Activated T-helper 1 cell treated with anti-CD3 and anti-CD28 coated beads, Interleukin-12 subunit alpha, Interleukin-12 subunit beta, Interleukin-2, Interleukin-4 antibody, amounts not matched to agents 30 ng/mL and 10 ng/mL and 1 ng/mL, durations not matched to agents 14 hours and 24 hours and 36 hours (primary cell): ENCODE measurements at regions not wholly inside any gene's neighbourhood (a gene's known extent, or its start where the extent isn't known, plus 50 kb on each side); places are given as distances from the start of the nearest gene placed in this dataset.

ENCODE experiments used
- DNase-seq: peaks from one replicate; pipeline ENCODE4 v3.0.0; 2021; ENCODE audit warnings: low spot score
- H3K27ac Mint-ChIP-seq: one replicate; pipeline ENCODE4 v1.8.0; 2021; ENCODE audit warnings: mild to moderate bottlenecking, mixed read lengths
- H3K27me3 Mint-ChIP-seq: one replicate; pipeline ENCODE4 v1.8.0; 2022; ENCODE audit warnings: mild to moderate bottlenecking, moderate library complexity, mixed read lengths; ENCODE audit not compliant: insufficient read depth
- H3K36me3 Mint-ChIP-seq: one replicate; pipeline ENCODE4 v1.8.0; 2021; ENCODE audit warnings: low read depth, mixed read lengths
- H3K4me1 Mint-ChIP-seq: one replicate; pipeline ENCODE4 v1.8.0; 2021; ENCODE audit warnings: low read depth, mixed read lengths
- H3K4me3 Mint-ChIP-seq: one replicate; pipeline ENCODE4 v1.8.0; 2021; ENCODE audit warnings: mild to moderate bottlenecking, moderate library complexity, mixed read lengths
- H3K9me3 Mint-ChIP-seq: one replicate; pipeline ENCODE4 v1.8.0; 2021; ENCODE audit warnings: mixed read lengths
- intact Hi-C: fragments of 100-400 bp; cut with micrococcal nuclease; formaldehyde crosslinking; loops from one replicate; pipeline ENCODE4 v1.15.1; 2024

DNA sequence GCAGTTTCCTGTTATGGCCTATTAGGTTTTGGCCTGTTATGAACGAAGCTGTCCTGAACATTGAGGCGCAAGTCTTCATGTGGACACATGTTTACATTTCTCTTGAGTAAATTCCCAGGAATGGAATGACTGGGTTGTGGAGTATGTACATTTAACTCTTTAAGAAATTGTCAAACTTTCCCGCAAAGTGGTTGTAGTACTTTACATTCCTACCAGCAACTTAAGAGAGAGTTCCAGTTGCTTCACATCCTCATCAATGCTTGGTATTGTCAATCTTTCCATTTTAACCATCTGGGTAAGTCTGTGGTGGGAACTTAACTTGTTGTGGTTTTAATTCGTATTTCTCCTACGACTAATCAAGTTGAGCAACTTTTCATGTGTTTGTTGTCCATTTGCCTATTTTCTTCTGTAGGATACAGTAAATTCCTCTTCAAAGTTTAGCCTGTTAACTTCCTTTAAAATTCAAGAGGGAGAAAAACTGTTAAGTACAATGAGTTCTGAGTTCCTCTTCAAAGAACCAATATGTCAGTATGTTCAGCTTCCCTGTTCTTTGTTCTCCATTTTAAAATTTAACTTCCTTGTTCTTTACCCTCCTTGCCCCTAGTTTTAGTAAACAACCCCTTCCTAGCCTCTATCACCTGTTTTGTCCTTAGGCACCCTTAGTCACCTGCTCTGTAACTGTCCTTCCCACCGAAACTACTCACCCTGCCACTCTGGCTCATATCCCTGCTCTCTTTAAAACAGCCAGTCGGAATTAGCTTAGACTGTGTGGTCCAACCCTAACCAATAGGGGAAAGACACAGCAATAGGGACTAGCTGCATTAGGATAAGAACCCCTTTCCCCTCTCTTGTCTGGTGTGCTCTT, 74.0 kb downstream of the FAM241B start:
- no peak overlapping the region for H3K27ac Mint-ChIP-seq
- DNase-seq = no peak
- H3K9me3 Mint-ChIP-seq = peaks cover 7% of the 10 kb centered on the region
- H3K4me1 Mint-ChIP-seq = no peaks in the 10 kb centered on the region
- H3K27me3 Mint-ChIP-seq = peaks cover 21% of the 10 kb centered on the region
- H3K4me3 Mint-ChIP-seq = no peak overlapping the region
- H3K36me3 Mint-ChIP-seq = no peaks in the 10 kb centered on the region
- intact Hi-C loops = no loop called here

- no peaks in the 10 kb centered on the region for H3K36me3 Mint-ChIP-seq
- H3K27ac Mint-ChIP-seq = no peak overlapping the region
- H3K9me3 Mint-ChIP-seq = peaks cover 1% of the 10 kb centered on the region
- H3K4me1 Mint-ChIP-seq = no peaks in the 10 kb centered on the region
- intact Hi-C loops = no loop called here
- no peak overlapping the region for H3K4me3 Mint-ChIP-seq
- H3K27me3 Mint-ChIP-seq = peaks cover 11% of the 10 kb centered on the region
- no peak for DNase-seq
Observed at GRCh38 chr10:69709366-69709941, 79.4 kb downstream of the FAM241B start.

DNA sequence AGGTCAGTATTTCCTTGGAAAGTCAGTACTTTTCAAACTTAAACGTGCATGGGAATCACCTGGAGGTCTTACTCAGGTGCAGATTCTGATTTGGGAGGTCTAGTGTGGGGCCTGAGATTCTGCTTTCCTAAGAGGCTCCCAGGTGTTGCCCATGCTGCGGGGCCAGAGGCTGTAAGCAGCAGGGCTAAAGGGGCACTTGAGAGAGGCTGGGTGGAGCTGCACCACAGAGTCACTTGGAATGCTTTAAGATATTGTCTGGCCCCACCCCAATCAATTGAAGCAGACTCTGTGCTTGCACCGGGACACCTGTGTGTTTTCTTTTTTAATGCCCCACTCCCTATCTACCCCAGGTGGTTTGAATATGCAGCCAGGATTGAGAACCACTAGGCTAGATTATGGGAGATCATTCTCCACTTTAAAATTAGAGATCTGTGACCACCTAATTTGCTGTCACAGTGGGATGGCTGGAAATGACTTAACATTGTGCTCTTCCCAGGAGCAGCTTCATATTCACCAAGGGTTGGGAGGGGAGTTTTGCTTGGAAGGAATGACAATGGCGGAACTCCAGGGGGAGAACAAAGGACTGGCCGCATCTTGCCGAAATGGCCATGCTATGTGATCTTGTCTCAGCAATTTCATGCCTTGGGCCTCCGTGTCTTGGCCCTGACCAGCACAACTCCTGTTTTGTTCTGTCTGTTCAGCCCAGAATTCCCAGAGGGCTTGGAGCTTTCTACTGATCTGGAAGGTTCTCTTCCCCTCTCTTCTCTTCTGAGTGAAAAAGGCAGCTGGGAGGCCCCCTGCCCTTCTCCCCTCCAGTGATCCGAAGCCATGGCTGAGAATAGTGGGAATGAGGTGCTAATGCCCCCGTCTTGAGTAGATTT, 80.2 kb downstream of the FAM241B start:
- Mint-ChIP-seq H3K4me1 (no peaks in the 10 kb centered on the region), H3K4me3 (no peak overlapping the region), H3K36me3 (no peaks in the 10 kb centered on the region), H3K9me3 (no peaks in the 10 kb centered on the region), H3K27me3 (peaks cover 5% of the 10 kb centered on the region), H3K27ac (no peak overlapping the region)
- DNase-seq = no peak
- intact Hi-C loops = no loop called here

DNA sequence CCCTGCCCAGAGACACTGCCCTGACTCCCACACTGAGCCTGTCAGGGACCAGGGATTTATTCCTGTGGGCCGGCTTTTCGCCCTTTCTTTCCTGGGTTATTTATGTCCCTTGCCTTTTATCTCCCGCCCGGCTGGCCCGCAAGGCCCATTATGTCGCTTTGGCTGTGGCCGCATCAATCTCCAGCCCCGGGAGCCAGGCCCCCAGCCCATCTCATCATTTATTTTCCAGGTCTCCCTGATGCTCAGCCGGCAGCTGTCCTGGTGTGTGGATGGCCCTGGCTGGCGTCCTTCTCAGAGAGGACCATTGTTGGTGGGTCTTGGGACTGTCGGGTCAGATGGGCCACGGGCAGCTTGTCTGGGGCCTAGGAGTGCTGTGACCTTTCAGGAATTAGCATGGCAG, 82.3 kb downstream of the FAM241B start:
- Mint-ChIP-seq H3K9me3 (no peaks in the 10 kb centered on the region), H3K4me1 (no peaks in the 10 kb centered on the region), H3K27ac (no peak overlapping the region), H3K27me3 (no peaks in the 10 kb centered on the region), H3K36me3 (no peaks in the 10 kb centered on the region), H3K4me3 (no peak overlapping the region)
- intact Hi-C loops = no loop called here
- no peak for DNase-seq

DNA sequence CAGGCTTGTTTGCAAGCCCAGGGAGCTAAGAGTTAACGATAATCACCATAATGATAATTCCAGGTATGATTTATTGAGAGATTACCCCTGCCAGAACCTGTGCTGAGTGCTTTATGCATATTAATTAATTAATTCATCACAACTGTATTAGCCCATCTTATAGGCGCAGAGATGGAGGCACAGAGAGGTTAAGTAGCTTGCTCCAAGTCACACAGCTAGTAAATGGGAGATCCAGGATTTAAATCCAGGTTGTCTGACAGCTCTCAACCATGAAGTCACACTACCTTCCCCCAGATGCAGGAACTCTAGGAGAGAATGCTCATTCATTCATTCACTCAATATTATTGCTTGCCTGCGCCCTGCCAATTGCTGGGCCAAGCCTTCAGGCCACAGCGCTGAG, 84.5 kb downstream of the FAM241B start:
- H3K9me3 Mint-ChIP-seq = no peaks in the 10 kb centered on the region
- DNase-seq = no peak
- H3K27me3 Mint-ChIP-seq = no peaks in the 10 kb centered on the region
- H3K36me3 Mint-ChIP-seq = no peaks in the 10 kb centered on the region
- H3K27ac Mint-ChIP-seq = no peak overlapping the region
- intact Hi-C loops = no loop called here
- no peaks in the 10 kb centered on the region for H3K4me1 Mint-ChIP-seq
- H3K4me3 Mint-ChIP-seq = no peak overlapping the region

DNA sequence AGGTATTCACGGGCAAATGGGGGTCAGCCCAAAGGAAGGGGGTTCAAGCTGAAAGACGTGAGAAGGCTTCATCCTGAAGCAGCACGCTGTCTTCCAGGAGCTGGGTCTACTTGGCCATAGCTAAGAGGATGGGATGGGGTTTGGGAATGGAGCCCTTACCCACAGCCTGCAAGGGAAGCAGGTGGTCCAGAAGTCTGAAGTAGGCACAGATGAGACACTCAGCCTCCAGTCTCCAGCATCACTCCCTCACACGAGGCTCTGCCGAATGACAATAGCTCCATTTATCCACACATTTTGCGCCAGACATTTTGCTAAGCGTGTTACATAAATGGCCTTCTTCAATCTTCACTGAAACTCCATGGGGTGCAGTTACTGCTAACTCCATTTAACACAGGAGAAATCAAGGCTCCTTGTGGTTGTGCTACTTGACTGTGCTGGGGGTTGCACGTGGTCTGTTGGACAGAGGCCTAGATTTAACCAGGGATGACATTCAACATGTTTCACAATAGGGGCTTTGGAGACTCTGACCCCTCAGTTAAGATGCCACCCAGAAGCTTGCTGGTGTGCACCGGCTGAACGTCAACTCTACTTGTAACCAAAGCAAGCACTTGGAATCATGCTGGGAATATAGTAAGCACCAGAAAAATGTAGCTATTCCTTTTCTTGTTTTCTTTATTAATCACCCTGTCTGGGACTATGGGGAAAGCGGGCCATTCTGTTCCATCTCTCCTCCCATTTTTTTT, 85.3 kb downstream of the FAM241B start:
- Mint-ChIP-seq H3K4me1 (no peaks in the 10 kb centered on the region), H3K27me3 (no peaks in the 10 kb centered on the region)
- intact Hi-C loops = no loop called here

DNA sequence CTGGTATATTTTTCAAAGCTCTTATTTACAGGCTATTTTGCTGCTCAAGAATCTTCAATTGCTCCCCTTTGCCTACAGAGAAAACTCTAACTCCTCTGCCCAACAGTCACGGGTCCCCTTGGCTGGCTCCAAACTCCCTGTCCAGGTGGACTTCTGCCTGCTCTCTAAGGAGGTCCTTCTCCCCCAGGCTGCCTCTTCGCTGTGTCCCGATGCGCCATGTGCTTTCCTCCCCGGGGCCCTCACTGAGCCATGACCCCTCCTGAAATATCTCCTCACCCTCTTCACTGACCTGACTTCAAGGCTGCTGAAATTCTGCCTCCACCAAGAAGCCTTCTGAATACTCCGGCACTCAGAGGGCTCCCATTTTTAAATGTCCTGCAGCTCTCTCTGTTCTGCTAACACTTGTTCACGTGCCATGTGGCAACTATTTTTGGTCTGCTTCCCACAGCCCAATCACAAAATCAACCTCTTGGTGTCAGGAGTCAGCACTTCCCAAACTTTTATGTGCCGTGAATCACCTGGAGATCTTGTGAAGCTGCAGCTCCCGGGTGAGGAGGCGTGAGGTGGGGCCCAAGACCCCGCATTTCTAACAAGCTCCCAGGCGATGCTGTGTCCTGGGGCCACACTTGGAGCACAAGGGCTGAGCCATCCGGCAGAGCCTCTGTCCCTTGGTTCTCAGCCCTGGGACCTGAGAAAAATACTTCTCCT, 85.7 kb upstream of the COL13A1 start:
- Mint-ChIP-seq H3K27ac (no peak overlapping the region), H3K4me1 (no peaks in the 10 kb centered on the region), H3K36me3 (no peaks in the 10 kb centered on the region), H3K9me3 (no peaks in the 10 kb centered on the region), H3K27me3 (no peaks in the 10 kb centered on the region), H3K4me3 (no peak overlapping the region)
- no peak for DNase-seq
- intact Hi-C loops = no loop called here

More for the DNA sequence above, 85.3 kb downstream of the FAM241B start:
- no peak overlapping the region for H3K27ac Mint-ChIP-seq
- H3K9me3 Mint-ChIP-seq = no peaks in the 10 kb centered on the region
- DNase-seq = no peak
- H3K4me3 Mint-ChIP-seq = no peak overlapping the region
- H3K36me3 Mint-ChIP-seq = no peaks in the 10 kb centered on the region

GRCh38 chr10:69716711-69717560, 84.8 kb upstream of the COL13A1 start:
- Mint-ChIP-seq H3K9me3 (no peaks in the 10 kb centered on the region), H3K27me3 (no peaks in the 10 kb centered on the region), H3K36me3 (no peaks in the 10 kb centered on the region), H3K4me1 (no peaks in the 10 kb centered on the region), H3K27ac (no peak overlapping the region), H3K4me3 (no peak overlapping the region)
- intact Hi-C loops = loop anchor here (1.0 kb wide), 2 partner anchors 21 to 202 kb away; no protein-coding TSS in a partner anchor
- DNase-seq = peak; percentile 29

GRCh38 chr10:69718951-69719350, 82.8 kb upstream of the COL13A1 start:
- Mint-ChIP-seq H3K27ac (no peak overlapping the region), H3K4me3 (no peak overlapping the region), H3K9me3 (no peaks in the 10 kb centered on the region), H3K4me1 (no peaks in the 10 kb centered on the region), H3K27me3 (no peaks in the 10 kb centered on the region), H3K36me3 (no peaks in the 10 kb centered on the region)
- intact Hi-C loops = no loop called here
- DNase-seq = no peak

DNA sequence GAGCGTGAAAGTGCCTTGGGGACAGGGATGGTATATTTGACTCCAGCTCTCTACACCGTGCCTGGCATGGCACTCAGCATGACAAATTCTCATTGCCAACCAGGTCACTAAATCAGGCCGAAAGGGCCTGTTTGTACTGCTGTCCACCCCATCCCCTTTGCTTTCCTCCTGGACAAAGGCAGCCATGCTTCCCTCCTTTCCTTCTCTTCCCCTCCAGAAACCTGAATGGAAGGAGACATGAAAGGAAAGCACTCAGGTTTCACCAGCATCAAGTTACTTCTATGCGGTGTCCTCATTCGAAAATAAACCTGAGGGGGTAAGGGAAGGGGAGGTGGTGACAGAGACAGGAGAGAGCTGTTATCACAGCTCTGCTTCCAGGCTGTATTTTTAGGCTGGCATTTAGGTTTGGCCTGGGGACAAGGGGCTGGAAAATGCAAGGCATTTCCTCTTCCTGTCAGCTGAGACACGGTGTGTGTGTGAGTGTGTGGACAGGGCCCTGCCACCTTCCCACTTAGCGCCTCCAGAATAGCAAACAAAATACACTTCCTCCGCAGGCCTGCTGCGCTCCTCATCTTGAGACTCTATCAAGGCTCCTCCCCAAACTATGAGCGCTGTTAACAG, 79.9 kb upstream of the COL13A1 start:
- no peak for DNase-seq
- no peaks in the 10 kb centered on the region for H3K36me3 Mint-ChIP-seq
- no peaks in the 10 kb centered on the region for H3K4me1 Mint-ChIP-seq
- intact Hi-C loops = no loop called here
- H3K27me3 Mint-ChIP-seq = no peaks in the 10 kb centered on the region
- no peak overlapping the region for H3K27ac Mint-ChIP-seq
- no peak overlapping the region for H3K4me3 Mint-ChIP-seq
- no peaks in the 10 kb centered on the region for H3K9me3 Mint-ChIP-seq

DNA sequence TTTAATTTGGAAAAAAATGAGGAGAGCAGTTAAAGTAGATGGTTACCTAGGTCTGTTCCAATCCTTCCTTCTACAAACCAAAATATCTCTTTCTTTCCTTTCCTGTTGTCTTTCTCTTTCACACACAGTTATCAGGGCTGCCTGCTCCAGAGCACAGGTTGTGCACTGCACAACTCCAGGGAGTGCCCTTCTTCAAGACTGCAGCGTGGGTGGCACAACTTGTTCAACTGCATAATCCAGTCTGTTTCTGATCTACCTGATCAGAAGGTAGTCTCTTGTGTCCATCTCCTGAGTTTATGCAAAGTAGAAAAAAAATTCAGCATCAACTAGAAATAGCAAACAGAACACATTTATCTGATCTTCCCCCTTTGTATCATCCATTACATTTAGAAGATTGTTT, 78.1 kb upstream of the COL13A1 start:
- H3K36me3 Mint-ChIP-seq = no peaks in the 10 kb centered on the region
- H3K4me1 Mint-ChIP-seq = no peaks in the 10 kb centered on the region

More for the DNA sequence above, 78.1 kb upstream of the COL13A1 start:
- intact Hi-C loops = no loop called here
- no peak overlapping the region for H3K27ac Mint-ChIP-seq
- no peak for DNase-seq
- no peaks in the 10 kb centered on the region for H3K9me3 Mint-ChIP-seq
- no peaks in the 10 kb centered on the region for H3K27me3 Mint-ChIP-seq
- H3K4me3 Mint-ChIP-seq = no peak overlapping the region
